ENCODE measurements at regions not wholly inside any gene's neighbourhood (a gene's known extent, or its start where the extent isn't known, plus 50 kb on each side); places are given as distances from the start of the nearest gene placed in this dataset.

DNA sequence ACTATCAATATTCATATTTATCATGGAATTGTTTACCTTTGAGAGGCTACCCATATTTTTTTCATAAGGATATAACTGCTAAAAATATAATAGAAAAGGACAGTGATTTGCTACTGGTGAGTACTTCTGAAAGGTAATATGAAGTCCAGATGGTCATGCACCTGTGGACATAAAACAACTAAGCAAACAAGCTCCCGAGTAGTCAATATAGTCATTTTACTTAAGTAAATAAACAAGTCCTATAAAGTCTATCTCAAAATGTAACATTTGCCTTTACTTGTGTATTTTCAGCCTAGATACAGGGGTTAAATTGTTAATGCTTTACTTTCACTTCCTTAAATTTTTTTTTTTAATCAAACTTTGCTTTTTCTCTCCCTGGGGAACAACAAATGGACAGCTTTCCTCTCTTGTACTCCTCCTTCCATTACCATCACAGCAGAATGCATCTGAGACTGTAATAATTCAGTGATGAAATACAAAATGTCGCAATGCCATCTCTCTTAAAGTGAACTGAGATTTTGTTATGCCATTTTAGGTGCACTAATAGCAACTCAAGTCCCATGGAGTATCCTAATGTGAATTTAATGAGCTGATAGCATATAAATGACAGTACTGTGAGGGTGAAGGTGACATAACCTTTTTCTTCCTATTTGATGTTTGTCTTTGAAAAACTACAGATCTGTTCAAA, 1325.4 kb upstream of the ZEB2 start:
- peak; percentile 74 for DNase-seq

DNA sequence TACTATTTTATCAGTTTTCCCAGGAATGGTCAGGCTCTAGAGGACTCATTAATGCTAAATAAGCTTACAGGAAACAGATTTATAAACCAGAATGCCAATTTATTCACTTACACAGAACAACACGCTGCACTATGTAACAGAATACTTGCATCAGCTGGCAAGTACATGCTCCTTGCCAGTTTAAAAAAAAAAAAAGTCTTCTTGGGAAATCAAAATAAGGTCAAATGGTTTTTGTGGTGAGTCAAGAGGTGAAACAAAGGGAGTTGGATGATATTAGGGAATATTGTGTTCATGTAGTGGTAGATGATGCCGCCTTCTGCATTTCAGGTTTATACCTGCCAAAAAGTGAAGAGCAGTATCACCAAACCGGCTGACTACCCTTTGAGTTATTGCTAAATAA, 1322.1 kb upstream of the ZEB2 start:
- DNase-seq, result no peak

DNA sequence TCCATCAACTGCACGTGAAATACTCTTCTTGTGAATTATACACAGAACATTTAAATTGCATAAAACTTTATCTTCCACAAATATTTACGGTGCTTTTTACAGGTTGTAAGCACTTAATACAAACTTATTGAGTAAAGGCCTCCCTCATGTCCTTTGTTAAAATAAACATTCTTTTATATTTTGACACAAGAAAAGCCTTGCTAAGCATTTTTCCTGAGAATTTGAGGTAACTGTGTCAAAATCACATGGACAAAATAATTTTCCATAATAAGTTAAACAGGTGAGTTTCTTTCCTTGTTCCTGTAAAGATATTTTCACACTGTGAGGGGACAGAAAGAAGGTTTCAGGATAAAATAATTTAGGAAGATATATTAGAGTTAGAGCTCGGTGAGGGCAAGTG, 1317.1 kb upstream of the ZEB2 start:
- DNase-seq, result no peak

DNA sequence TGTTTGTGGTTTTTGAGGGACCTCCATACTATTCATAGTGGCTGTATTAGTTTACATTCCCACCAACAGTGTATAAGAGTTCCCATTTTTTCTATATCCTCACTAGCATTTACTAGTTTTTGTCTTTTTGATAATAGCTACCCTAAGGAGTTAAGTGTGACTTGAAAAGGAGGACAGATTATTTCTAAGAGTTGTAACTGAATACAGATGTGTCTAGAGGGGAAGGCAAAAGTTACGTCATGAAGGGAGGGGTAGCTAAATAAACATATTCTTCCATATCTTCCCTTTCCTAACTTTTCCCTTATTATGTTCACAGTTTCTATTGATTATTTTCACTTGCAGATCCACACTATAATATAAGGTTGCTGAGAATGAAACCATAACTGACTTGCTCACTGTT, 1315.7 kb upstream of the ZEB2 start:
- no peak for DNase-seq

DNA sequence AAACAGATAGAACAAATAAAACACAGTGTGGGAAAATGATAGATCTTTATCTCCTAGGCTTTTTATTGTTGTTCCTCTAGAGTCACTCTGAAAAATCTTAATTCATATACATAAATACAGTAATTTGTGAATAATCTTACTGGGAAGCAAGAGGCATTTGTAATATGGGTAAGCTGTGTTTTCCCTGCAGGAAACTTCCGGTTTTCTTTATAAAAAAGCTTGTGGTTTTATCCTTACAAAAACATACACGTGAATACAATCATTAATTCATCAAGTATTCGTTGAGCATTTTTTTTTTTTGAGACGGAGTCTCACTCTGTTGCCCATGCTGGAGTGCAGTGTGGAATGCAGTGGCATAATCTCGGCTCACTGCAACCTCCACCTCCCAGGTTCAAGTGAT, 1312.8 kb upstream of the ZEB2 start:
- DNase-seq, result no peak

DNA sequence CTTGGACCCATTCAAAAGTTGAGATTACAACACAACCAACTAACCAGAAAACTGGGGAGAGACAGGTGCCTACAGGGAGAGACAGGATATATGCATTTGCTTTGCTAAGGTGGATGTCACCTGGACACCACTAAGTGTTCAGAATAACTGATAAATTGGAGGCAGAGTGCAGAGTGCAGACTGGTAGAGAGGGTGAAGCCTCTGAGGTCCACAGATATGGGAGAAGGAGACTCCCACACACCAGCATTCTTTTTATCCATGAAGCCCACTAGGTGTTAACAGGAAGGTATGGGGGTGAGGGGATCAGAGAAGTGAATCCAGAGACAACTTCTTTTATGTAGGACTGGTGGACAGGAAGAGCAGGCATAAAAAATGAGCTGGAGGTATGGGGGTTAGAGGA, 1310.0 kb upstream of the ZEB2 start:
- no peak for DNase-seq

DNA sequence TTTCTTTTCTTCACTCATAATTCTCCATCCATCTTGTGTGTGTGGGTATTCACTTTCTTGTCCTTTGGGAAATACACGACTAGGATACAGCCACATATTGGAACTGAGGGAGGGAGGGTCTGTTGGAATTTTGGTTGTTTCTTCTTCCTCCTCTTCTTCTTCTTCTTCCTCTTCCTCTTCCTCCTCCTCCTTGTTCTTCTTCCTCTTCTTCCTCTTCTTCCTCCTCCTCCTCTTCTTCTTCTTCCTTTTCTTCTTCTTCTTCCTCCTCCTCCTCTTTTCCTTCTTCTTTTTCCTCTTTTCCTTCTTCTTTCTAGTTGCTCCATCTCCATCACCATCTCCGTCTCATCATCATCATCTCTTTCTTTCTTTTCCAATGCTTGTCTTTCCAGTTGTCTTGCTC, 1307.3 kb upstream of the ZEB2 start:
- DNase-seq, result no peak

DNA sequence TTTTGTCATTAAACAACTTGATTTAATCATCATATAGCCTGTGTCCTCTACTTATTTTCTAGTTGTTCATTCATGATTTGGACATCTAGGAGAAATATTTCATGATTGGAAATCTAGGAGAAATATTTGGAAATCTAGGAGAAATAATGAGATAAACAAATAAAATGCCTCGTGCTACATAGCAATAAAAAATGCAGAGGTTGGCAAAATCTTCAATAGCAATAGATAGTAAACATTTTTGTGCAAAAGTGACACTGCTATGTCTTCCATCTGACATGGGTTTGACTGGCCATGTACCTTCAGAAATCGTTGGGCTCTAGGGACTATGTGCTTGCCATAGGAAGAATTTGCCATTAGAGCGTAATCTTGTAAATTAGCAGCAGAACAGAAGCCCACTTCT, 1304.5 kb upstream of the ZEB2 start:
- no peak for DNase-seq

DNA sequence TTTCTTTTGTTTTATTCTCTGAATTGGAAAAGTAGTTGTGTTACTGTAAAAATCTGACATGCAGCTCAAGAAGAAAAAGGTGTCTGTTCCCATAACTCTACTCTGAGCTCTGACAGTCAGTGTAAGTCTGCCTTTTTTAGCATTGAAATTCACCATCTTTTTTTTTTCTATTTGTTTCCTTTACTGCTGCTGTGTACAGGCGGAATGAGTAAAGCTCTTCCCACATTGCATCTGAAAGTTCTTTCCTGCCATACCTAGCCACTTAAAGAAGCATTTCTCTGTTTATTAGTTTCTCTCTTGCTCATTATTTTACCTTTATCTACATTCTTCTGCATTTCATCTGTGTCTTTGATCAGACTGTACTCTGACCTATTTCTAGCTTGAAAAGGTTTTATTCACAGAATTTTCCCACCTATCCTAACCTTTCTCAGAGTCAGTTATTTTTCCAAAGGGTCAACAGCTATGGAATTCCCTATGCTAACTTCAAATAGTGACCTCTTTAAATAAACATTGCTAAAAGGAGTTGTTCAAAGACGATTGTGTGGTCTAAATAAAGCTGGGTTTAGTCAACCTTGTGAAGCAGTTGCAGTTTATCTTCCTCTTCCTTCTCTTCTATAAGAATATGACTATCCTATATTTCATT, 1303.1 kb upstream of the ZEB2 start:
- no peak for DNase-seq

DNA sequence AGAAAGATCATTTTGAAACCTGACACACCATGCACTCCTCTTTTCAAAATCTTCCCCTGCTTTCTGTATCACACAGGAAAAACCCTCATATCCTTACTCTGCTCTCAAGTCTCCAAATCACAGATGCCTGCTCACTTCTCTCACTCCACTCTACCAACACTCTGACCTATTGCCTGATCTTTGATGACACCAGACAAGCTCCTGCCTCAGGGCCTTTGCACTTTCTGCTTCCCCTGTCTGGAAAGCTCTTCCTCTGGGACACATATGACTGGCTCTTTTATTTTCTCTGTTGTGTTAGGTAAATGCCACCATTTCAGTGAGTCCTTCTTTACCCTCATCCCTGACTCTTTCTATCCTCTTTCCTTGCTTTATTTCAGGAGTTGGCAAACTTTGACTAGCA, 1300.7 kb upstream of the ZEB2 start:
- no peak for DNase-seq

DNA sequence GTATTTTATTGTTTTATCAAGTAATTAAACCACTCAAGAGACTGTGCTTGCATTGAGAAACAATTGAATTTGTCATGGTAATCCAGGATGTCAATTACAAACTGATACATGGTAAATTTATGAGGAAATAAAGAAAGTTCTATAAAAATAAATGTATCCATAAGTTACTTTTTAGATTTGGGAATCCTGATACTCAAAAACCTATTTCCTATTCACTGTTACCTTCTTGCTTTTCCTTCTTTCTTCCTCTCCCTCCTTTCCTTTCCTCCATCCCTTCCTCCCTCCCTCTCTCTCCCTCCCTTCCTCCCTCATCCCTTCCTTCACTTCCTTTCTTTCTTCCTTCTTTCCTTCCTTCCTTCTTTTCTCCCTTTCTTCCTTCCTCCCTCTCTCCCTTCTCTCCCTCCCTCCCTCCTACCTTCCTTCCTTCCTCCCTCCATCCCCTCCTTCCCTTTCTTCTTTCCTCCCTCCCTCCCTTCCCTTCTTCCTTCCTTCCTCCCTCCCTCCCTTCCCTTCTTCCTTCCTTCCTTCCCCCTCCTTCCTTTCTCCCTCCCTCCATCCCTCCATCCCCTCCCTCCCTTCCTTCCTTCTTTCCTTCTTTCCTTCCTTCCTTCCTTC, 1299.1 kb upstream of the ZEB2 start:
- no peak for DNase-seq

DNA sequence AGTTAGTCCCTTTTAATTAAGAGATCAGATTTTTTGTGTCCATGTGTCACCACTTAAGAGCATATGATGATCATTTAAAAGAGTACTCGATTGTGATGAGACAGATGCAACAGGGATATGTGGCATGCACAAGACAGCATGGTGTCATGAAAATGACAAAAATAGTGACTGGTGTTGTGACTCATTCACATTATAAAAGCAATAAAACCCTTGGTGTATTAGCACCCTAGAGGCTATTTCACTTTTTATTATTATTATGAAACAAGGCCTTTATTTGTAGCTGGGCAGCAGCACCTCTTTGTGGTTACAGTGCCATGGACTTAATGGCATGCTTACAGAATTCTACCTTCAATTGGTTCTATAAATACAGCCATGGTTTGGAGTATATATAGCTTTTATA, 1296.0 kb upstream of the ZEB2 start:
- DNase-seq, result no peak

DNA sequence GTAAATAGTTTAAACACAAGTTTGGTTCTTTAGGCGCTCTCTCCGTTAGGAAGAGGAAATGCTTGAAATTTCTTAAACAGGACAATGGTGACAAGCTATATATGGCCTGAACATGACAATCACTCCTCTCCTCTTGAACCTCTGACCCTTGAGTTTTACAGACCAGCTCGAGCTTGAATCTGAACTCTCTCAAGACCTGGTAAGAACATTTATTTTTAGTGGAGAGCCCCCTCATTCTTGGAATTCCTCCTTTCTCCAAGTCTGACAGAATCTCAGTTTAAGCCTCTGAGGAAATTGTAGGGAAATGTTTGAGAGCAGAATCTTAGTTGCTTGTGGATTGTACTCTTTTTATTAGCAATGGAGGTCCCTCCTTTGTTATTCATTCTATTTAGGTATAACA, 1293.6 kb upstream of the ZEB2 start:
- DNase-seq, result no peak

DNA sequence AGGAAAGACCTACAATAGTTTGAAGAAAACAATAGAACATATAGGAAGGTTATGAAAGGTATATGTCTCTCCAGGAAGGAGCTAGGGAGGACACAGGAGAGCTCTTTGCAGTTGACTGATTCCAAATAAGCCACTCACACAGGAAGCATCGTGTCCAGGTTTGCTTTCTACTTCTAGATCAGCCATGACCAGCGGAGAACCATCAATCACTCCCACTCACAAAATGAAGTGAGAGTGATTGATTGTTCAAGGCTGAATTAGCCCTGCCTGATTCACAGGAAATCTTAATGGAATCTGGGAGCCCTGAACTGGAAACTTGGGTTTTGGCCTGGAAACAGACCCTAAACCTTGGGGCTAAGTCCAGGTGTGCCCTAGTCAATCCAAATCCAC, 1292.2 kb upstream of the ZEB2 start:
- no peak for DNase-seq

DNA sequence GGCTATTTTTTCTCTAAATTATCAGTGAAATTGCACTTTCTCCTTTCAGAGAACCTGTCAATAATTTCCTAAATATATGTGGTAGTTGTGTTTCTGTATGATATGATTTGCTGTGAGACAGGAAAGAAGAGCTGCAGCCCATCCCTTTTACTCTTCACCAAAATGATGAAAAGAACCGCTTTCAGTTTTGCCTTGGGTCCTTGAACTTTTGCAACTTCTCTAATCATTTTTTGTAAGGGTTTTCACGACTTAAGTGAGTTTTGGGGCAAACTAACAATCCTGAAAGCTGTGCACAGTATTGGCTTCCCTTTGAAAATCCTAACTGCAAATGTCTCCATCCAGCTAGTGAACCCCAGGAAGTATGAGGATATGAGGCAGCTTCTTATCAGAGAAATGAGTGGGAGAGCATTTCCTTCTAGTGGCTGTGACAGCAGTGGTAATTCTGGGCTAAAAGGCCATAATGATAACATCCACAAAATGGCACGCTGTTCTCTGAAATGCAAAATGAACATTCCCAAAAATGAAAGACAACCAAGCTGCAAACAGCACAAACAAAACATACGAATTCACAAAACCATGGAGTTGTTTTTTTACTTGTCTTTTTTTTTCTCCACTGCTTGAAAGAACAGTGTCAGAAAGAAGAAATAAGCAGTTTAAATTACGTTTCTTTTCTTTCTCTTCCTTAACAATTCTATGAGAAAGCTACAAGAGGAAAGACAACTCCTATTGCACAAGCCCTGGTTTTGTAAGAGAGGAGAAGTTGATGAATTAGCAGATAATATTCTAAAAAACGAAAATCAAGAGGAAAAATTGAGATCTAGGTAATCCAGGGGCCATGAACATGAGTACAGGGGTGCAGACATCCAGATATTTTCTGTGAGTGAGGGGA, 1291.6 kb upstream of the ZEB2 start:
- no peak for DNase-seq

DNA sequence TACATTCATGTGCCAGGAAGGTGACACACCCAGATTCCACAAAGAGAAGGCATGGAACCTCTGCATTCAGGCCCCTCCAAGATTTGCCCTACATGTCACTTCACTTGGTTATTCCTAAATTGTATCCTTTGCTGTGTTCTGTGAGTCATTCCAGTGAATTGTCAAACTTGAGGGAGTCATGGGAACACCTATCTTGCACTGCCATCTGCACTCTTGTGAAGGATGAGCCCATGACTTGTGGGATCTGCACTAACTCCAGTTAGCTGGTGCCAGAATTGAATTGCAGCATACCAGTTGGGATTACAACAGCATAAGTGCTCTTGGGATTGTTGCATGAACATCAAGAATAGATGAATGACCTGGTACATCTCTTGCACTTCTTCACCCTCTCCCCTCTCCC, 1288.0 kb upstream of the ZEB2 start:
- no peak for DNase-seq

DNA sequence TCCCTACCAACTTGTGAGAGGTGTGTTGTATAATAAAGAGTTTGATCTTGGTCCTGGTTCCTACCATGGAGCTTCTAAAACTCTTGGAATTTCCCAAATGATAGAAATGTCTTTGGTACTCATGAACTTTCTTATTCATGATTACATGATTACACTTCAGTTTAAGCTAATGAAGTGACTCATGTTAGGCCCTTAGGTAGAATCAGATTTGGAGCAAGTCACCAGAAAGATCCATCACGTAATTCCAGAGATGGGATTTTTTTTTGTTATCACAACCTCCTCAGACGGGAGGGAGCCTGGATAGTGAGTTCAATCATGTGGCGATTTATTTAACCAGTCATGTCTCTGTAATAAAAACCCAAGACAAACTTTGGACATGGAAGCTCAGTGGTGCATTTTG, 1287.6 kb upstream of the ZEB2 start:
- DNase-seq, result no peak

DNA sequence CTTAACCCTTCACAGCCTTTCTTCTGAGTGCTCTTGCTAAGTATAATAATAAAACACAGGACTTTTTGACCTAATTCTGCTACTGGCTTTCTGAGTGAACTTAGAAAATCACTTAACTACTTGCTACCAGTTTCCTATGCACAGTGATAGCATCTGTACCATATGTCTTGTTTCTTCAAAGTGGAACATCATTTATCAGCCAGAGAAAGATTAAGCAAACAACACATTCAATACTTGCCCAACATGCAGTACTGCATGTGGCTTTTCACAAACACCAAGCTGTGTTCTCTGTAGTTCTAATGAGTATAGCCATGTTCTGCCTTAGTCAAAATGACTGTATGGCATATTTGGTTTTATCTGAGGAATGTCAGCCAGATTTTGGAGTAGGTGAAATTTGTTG, 1286.6 kb upstream of the ZEB2 start:
- no peak for DNase-seq

DNA sequence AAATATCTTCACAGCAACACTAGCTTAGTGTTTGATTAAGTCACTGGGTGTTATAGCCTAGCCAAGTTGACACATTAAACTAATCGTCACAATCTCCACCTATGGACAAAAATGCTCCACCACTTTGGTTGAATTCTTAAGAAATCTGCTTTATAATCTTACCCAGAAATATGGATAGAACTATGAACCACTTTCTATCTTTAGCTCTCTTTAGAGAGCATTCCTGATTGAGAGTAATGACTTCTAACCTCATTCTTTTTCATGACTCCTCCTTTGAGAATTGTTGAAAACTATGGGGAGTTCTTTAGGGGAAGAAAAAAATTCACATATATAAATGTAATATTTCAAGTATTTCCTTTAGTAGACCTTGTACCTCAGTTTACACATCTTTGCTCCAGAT, 1282.2 kb upstream of the ZEB2 start:
- DNase-seq, result no peak

DNA sequence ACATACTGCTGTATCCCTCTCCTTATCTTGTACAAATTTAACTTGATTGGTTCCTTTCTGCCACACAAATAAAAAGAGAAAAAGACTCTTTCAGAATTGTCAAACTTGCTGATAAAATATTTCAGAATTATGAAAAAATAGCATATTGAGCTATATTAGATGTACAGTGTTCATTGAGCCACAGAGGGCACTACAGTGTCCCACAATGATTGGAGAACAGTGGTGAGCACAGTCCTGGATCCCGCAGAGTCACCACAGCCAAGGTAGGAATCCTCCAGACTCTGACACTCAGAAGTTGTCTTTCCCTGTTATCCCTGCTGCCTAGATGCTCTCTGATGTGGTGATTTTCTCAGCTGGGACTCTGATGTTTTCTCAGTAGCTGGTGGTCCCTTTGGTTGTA, 1281.3 kb upstream of the ZEB2 start:
- no peak for DNase-seq

DNA sequence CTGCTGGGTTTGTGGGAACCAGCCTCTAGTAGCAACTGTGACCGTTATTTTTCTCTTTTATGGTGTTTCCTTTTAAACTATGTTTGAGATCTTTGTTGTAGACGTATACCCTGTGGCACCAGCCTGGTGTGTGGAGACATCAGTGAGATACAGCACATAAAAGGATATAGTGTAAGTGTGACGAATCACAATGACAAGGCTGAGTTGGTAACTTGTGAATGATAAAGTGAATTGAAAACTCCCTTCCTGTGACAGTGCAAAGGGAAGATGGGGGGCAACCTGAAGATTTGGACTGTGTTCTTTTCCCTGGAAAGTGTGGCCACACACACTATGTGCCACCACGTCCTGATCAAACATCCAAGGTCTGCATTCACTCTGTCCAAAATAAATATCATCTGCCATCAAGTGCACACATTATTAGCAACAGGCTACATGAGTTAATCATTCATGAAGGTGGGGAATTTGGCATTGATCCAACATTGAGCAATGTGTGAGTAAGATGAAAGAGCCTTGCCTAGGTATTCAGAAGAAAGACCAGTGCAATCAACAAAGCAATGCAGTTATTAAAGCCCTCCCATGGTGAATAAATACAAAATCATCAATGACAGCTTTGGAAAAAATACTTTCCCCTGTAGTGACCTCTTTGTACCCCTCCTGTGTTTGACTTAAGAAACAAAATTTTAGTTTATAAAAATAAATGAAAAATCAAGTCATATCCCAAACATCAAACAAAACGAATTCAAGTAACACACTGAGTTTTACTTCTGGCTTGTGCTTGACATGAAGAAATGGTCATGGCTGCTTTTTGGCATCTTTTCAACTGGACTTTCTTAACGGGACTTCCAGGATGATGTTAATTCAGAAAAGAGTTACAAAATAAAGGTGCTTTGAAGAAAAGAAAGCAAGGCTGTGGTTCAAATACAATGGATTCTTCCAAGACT, 1280.5 kb upstream of the ZEB2 start:
- DNase-seq, result no peak

DNA sequence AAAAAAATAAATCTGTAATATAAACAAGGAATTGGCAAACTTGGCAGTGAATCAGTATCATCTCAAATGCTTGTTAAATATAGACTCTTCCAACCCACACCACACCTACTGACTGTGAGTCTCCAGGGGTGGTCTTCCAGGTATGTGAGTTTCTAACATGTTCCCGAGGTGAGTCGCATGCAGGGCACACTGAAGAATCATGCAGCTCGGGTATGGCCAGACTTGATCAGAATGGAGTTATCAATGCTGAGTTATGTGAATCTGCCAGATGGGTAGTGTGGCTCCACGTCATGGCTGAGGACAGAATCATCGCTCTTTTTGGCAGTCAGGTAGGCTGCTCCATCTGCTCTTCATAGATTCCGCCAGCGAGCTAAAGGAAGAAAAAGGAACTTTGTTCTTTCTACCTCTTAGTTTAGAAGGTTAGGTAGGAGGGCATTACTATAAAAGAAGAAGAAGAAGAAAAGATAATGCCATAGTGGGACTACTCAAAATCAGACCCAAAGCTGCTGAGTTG, 1279.7 kb upstream of the ZEB2 start:
- no peak for DNase-seq

Measured in DMS79 treated with DMSO at 0.1 percent for 48 hours (cell line).